ENCODE measurements at regions not wholly inside any gene's neighbourhood (a gene's known extent, or its start where the extent isn't known, plus 50 kb on each side); places are given as distances from the start of the nearest gene placed in this dataset.

DNA sequence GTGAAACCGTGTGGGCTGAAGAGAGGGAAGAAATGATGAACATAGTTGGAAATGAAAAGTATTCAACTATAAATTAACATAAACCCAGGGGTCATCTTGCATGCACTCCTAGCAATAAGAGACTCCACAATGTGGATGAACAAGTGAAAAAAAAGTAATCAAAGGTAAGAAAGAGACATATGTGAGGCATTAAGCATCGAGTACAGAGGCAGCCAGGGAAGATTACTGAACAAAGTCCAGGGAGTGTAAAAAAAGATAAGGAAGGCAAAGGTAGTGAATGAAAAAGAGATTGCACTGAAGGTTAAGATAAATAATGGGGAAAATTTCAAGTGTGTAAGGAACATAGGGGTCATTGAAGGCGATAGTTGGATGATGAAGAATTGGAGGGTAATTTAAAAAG, 330.8 kb upstream of the PROX1 start:
- no peak for DNase-seq

DNA sequence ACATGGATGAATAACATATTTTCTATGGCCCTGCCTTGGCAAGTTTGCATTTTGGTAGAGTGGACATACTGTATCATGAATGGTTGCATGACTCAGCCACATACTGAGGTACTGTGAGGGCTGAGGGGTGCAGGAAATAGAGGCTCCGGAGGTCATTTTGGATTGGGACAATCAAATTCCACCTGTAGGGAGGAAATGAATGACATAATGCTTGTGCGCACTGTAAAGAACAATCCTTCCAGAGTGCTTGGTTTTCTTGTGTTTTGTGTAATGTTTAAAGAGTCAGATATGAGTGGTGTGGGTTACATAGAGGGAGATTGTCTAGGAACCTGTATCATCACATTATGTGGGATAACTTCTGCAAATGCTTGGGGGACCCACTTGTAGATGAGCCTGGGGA, 329.9 kb upstream of the PROX1 start:
- DNase-seq = no peak

DNA sequence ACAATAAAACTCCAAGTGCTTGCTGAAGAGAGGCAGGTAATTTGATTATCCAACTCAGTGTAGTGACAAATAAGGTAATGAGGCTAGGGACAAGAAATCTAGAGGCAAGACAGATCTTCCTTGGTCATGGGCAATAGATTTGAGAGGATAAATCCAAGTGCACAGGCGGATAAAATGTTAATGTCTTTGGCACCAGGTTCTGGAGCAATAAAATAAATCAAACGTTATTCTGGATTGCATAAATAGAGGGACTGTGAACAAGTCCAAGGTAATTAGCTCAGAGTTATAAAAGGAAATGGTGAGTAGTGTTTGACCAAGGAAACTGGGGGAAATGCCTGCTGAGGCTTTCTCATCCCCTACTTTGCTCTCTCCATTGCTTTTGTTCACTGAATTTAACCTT, 329.3 kb upstream of the PROX1 start:
- peak; percentile 33 for DNase-seq

DNA sequence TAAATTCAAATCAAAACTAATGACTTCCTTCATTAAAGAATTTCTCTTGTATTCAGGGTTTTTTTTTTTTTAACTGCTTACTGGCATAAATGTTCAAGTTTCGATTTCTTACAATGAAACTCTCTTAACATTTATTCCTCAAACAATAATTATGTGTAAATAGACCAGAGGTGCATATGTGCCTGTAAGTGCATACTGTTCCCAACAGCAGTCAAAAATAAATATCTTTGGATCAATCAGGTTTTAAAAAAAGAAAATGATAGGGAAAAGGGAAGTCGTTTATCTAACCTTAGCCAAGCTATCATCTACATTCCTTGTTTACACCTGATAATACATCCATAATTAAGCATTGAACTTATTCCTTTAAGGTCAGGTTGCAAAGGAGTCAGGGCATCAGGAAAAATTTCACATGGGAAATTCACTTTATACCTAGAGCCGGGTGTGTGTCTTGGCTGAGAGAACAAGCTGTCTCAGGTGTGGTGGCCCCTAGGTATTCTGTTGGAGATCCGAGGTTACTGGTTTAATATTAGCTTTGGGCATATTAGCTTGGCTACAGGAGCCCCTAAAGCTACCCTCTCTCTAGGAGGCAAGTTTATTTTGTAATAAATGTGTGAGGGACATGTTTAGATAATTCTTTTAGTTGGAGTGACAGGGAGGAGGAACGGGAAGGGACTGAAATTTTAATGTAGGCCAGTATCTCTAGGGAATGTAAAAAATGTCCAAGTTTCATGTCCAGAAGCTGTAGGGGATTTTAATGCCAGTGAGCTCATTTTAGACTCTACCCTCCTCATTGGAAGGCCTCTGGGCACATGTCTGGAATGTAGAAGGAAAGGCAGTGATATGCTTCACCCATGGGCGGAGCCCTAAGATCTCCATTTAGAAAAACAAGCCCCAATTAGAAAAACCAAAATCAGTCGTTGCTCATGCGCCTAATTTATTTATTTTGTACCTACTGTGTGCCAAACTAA, 327.9 kb upstream of the PROX1 start:
- no peak for DNase-seq

- no peak for DNase-seq
Measured at GRCh38 chr1:213661302-213661701, 326.5 kb upstream of the PROX1 start.

- DNase-seq = no peak
Measured at GRCh38 chr1:213666113-213666512, 321.7 kb upstream of the PROX1 start.

DNA sequence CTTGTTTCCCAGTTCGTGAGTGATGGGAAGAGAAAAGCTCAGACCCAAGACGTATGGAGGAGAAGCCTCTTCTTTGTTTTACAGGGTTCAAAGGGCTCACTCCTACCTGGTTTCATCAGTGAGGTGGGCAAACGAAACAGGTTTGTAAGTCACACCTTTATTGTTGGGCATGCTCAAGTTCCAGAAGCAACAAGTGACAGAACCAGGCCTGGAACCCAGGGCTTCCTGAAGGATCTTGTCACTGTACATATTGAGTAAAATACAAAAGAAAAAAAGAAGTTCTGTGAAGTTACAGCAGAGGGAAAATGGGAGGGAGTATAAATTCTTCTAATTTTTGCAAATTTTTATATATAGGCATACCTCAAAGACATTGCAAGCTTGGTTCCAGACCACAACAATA, 320.9 kb upstream of the PROX1 start:
- no peak for DNase-seq

GRCh38 chr1:213669512-213669911, 318.3 kb upstream of the PROX1 start:
- no peak for DNase-seq

DNA sequence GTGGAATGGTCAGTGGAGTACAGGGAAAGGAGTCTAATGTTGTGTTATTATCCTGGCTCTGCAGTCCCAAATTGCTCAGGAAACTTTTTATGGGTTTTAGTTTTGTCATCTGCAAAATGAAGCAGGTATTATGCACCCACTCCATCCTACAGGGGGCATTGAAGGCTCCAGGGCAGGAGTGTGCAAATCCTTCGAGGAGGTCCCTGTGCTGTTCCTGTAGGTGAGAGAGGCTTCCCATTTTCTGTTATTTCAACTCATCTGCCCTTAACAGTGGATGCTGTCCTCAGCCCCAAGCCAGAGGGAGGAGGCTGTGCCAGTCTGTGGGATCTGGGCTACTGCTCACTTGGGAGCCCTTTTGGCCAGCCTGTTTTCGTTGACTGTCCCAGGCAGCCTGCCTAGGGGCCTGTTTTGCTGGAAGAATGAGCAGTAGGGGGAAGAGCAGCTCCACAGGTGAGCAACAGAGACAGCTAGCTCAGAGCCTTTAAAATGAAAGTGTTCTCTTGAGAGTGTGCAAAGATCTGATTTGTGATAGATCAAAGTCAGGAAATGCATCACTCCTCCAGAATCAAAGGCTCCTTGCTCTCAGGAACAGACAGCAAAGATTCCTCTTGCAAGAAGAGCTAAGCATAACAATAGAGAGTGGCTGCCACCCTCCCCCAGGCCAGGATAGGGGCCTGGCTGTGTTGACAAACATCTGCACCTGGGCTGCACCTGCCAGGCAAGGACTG, 317.6 kb upstream of the PROX1 start:
- peak; percentile 84 for DNase-seq

GRCh38 chr1:213670692-213671023, 317.1 kb upstream of the PROX1 start:
- no peak for DNase-seq

DNA sequence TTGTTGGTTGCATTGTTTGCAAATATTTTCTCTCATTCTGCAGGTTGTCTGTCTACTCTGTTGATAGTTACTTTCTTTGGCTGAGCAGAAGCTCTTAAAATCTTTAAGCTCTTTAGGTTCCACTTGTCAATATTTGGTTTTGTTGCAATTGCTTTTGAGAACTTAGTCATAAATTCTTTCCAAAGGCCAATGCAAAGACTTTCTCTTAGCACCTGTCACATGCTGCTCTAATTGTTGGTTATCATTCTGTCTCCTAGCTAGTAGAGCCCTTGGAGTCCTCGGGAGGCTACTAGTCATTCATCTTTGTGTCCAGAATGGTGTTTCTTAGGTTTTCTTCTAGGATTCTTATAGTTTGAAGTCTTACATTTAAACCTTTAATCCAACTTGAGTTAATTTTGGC, 312.7 kb upstream of the PROX1 start:
- no peak for DNase-seq

GRCh38 chr1:213676736-213677135, 311.0 kb upstream of the PROX1 start:
- DNase-seq = no peak

GRCh38 chr1:213678348-213678747, 309.4 kb upstream of the PROX1 start:
- DNase-seq = no peak

- no peak for DNase-seq
Measured at GRCh38 chr1:213678753-213679152, 309.0 kb upstream of the PROX1 start.

- no peak for DNase-seq
Measured at GRCh38 chr1:213679153-213679552, 308.6 kb upstream of the PROX1 start.

DNA sequence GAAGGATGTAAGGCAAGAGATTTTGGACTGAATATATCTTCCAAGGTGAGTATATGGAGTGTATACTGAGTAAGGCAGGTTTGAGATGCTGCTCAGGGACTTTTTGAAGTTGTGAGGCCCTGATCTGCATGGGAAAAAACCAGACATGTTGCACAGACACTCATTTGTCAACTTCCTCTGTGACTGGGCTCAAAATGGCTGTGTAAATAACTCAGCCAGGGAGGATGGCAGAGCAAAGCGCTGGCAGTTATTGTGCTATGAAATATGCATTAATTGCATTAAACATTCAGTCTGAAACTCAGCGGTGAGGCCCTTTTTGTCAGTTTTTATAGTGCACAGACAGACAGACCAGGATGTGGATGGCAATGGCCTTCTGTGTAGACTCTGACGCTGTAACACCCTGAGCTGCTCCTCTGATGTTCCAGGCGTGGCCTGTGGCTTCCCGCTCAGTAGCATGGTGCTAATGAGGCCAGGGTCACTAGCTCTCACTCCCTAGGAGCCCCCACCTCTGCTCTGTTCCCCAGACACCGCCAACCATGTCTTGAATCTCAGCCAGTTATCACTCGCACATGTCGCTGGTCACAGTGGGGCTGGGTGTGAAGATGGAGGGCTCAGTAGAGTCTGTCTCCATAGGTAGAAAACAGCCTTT, 307.0 kb upstream of the PROX1 start:
- DNase-seq = no peak

GRCh38 chr1:213681788-213682340, 305.9 kb upstream of the PROX1 start:
- DNase-seq = no peak

DNA sequence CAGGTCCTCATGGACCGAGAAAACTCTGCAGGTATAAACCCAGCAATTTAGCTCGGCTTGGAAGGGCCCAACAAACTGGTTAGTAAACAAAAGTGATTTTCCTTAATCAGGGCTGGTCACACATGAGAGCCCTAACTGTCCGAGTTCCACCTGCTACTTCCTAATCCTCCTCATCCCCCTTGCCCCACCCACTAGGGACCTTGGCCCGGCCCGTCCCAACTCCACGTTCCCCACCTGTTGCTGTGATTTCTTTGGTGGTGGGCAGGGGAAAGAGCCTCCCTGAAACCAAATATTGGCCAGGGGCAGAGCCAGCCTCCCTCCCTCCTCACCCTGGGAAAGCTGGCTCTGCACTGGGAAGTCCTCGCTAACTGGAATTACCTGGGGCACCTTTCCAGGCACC, 304.2 kb upstream of the PROX1 start:
- no peak for DNase-seq

DNA sequence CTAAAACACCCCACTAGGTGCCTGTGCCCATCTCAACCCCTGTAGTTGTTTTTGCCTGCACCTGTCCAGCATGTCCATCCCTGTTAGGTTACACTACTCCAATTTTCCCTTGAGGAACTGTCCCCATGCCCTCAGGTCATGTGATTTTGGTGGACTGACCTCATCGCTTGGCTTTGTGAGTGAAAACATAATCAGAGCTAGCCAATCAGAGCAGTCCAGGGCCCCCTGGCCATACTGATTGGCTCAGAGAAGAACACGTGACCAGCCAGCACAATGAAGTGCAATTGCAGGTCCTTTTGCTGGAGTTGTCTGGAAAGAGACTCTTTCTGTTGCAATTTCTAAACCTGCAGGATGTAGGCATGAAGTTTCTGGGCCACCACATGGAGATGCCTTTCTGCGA, 303.3 kb upstream of the PROX1 start:
- no peak for DNase-seq

DNA sequence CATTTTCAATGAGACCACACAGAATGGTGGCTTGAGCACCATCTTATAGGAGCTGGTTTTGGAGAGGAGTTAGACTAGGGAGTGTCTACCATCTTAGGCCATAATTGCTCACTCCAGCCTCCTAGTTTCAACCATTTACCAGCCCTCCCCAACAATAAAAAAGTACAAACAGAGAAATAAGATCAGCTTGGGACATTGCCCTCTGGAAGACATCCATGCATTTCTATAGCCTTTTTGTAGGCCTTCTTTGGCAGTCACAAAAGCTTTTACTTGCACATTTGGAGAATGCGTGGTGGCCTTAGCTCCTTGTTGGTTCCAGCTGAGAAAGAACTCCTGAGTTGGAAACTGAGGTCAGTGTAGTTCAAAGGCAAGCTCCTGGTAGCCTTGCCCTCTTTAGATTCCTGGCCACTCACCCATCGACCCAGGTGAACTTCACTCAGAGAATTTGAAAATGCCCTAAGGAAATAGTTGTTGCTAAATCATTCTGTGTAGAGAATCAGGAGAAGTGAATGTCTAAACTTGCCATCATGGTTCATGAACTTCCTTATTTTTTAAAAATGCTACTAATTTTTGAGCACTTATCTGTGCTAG, 301.7 kb upstream of the PROX1 start:
- no peak for DNase-seq

DNA sequence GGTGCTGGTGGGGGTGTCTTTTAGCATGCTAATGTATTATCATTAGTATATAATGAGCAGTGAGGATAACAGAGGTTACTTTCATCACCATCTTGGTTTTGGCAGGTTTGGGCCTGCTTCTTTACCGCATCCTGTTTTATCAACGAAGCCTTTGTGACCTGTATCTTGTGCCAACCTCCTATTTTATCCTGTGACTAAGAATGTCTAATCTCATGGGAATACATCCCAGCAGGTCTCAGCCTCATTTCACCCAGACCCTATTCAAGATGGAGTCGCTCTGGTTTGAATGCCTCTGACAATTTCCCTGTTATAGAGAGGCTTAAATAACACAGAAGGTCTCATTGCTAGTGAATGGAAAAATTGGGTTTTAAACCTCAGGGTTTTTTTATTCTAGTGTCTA, 300.8 kb upstream of the PROX1 start:
- DNase-seq = no peak

GRCh38 chr1:213687832-213688231, 299.9 kb upstream of the PROX1 start:
- no peak for DNase-seq

GRCh38 chr1:213688655-213689054, 299.1 kb upstream of the PROX1 start:
- DNase-seq = no peak
